SK-N-SH (cell line): ENCODE measurements at regions not wholly inside any gene's neighbourhood (a gene's known extent, or its start where the extent isn't known, plus 50 kb on each side); places are given as distances from the start of the nearest gene placed in this dataset.

Source experiments
- CTCF ChIA-PET: fragments of 300-600, 350-600 bp; formaldehyde crosslinking; extraction: SDS; loops from one replicate; lab custom pipeline; 2021; lab: Yijun Ruan, JAX
- POLR2A ChIA-PET: fragments of 350-600 bp; sonication (Branson Sonifier 250); formaldehyde crosslinking; extraction: SDS; loops from one replicate; lab custom pipeline; 2020; ENCODE audit warnings: antibody characterized with exemption, inconsistent platforms; lab: Yijun Ruan, JAX
- DNase-seq: peaks from one replicate; pipeline ENCODE4 v3.0.0; 2012
- H2AFZ ChIP-seq: fragments of 200-600 bp; sonication (generic); 2 replicates; pipeline ENCODE4 v1.8.1; 2016; ENCODE audit warnings: antibody characterized with exemption, mild to moderate bottlenecking, low read depth
- H3F3A ChIP-seq: fragments of 200-600 bp; sonication (generic); replicated peaks from 2 replicates; pipeline ENCODE3; 2016; ENCODE audit warnings: antibody characterized with exemption, mild to moderate bottlenecking; ENCODE audit not compliant: insufficient read depth
- H3K27ac ChIP-seq, 2 experiments: fragments of 200-500 bp in 1 of 2; fragments of 200-600 bp in 1 of 2; sonication (Bioruptor generic) in 1 of 2; sonication (generic), shearing (Covaris generic) in 1 of 2; 2 replicates each; pipeline versions ENCODE4 v1.5.1 to v1.6.1; 2014 to 2016; ENCODE audit warnings: low read depth in 2 of 2, inconsistent platforms in 1 of 2, low read length in 1 of 2, mild to moderate bottlenecking in 1 of 2, mixed read lengths in 1 of 2
- H3K27me3 ChIP-seq: fragments of 200-600 bp; sonication (generic), shearing (Covaris generic); 2 replicates; pipeline ENCODE4 v1.6.1; 2016; ENCODE audit warnings: mixed run types; ENCODE audit not compliant: insufficient read depth
- H3K36me3 ChIP-seq, 2 experiments: fragments of 200-500 bp in 1 of 2; fragments of 200-600 bp in 1 of 2; sonication (Bioruptor generic) in 1 of 2; sonication (generic) in 1 of 2; replicated peaks in 1 of 2; 2 replicates each; pipeline versions ENCODE3 to v1.5.1; 2014 to 2016; ENCODE audit warnings: low read length in 1 of 2, mild to moderate bottlenecking in 1 of 2; ENCODE audit not compliant: insufficient read depth in 2 of 2, control insufficient read depth in 1 of 2
- H3K4me1 ChIP-seq, 2 experiments: fragments of 200-500 bp in 1 of 2; fragments of 200-600 bp in 1 of 2; sonication (Bioruptor generic) in 1 of 2; sonication (generic), shearing (Covaris generic) in 1 of 2; 2 replicates each; pipeline versions ENCODE4 v1.5.1 to v1.6.1; 2014 to 2016; ENCODE audit warnings: low read depth in 1 of 2, low read length in 1 of 2, mixed run types in 1 of 2; ENCODE audit not compliant: insufficient read depth in 2 of 2, control insufficient read depth in 1 of 2
- H3K4me2 ChIP-seq: fragments of 200-600 bp; sonication (generic), shearing (Covaris generic); 2 replicates; pipeline ENCODE4 v1.6.1; 2017; ENCODE audit warnings: mixed run types
- H3K4me3 ChIP-seq, 2 experiments: fragments of 200-500 bp in 1 of 2; fragments of 200-600 bp in 1 of 2; sonication (Bioruptor generic) in 1 of 2; sonication (generic), shearing (Covaris generic) in 1 of 2; 2 replicates each; pipeline versions ENCODE4 v1.5.1 to v1.8.1; 2014 to 2016; ENCODE audit warnings: low read depth in 2 of 2, inconsistent platforms in 1 of 2, low read length in 1 of 2, mild to moderate bottlenecking in 1 of 2, mixed read lengths in 1 of 2, moderate library complexity in 1 of 2
- H3K79me2 ChIP-seq: fragments of 200-600 bp; sonication (generic); 2 replicates; pipeline ENCODE4 v1.8.1; 2017; ENCODE audit warnings: mild to moderate bottlenecking; ENCODE audit not compliant: insufficient read depth
- H3K9ac ChIP-seq: fragments of 200-600 bp; sonication (generic); 2 replicates; pipeline ENCODE4 v1.6.1; 2017; ENCODE audit warnings: mixed run types
- H3K9me2 ChIP-seq: fragments of 200-600 bp; sonication (generic); 2 replicates; pipeline ENCODE4 v1.6.1; 2017; ENCODE audit warnings: mixed run types
- H3K9me3 ChIP-seq: fragments of 200-600 bp; sonication (generic); 2 replicates; pipeline ENCODE4 v1.6.1; 2017; ENCODE audit warnings: mixed run types, mild to moderate bottlenecking, moderate library complexity
- H4K20me1 ChIP-seq: fragments of 200-600 bp; sonication (generic); 2 replicates; pipeline ENCODE4 v1.6.1; 2017; ENCODE audit warnings: mild to moderate bottlenecking, mixed run types; ENCODE audit not compliant: insufficient read depth
- ELF1 ChIP-seq: IDR thresholded peaks from 2 replicates; pipeline ENCODE4 v1.4.0; 2012
- EZH2phosphoT487 ChIP-seq: fragments of 200-600 bp; sonication (generic); IDR thresholded peaks from 2 replicates; pipeline ENCODE4 v1.6.1; 2017; ENCODE audit warnings: low read depth, mixed run types, mild to moderate bottlenecking, antibody characterized with exemption, moderate library complexity, borderline replicate concordance
- FOSL2 ChIP-seq: IDR thresholded peaks from 2 replicates; pipeline ENCODE4 v1.4.0; 2012; ENCODE audit warnings: low read depth, mild to moderate bottlenecking, moderate library complexity, borderline replicate concordance
- FOXJ3 ChIP-seq: sonication (generic); formaldehyde crosslinking; IDR thresholded peaks from 2 replicates; pipeline ENCODE4 v1.5.1; 2020; ENCODE audit warnings: mild to moderate bottlenecking, missing genetic modification reagents
- IRF3 ChIP-seq: fragments of 150-350 bp; IDR thresholded peaks from 2 replicates; pipeline ENCODE4 v1.6.1; 2016; ENCODE audit warnings: mild to moderate bottlenecking, low read depth, low read length
- JUND ChIP-seq: IDR thresholded peaks from 2 replicates; pipeline ENCODE4 v1.4.0; 2012
- MAX ChIP-seq: IDR thresholded peaks from 2 replicates; pipeline ENCODE4 v1.4.0; 2012; ENCODE audit warnings: low read depth
- MEF2A ChIP-seq: IDR thresholded peaks from 2 replicates; pipeline ENCODE4 v1.4.0; 2012; ENCODE audit warnings: low read depth, borderline replicate concordance
- NRF1 ChIP-seq: IDR thresholded peaks from 2 replicates; pipeline ENCODE4 v1.6.1; 2012; ENCODE audit warnings: low read depth, mild to moderate bottlenecking, low read length
- POLR2AphosphoS5 ChIP-seq: IDR thresholded peaks from 2 replicates; pipeline ENCODE4 v1.6.1; 2012; ENCODE audit warnings: low read depth, low read length
- SMC3 ChIP-seq: IDR thresholded peaks from 2 replicates; pipeline ENCODE4 v1.6.1; 2012; ENCODE audit warnings: low read depth, low read length, improper control_type of control experiment
- TCF12 ChIP-seq: IDR thresholded peaks from 2 replicates; pipeline ENCODE4 v1.4.0; 2012
- whole genome bisulfite sequencing: methylation state at CpG from one replicate; pipeline ENCODE4 v1.1.6; 2017; ENCODE audit warnings: low lambda C conversion rate; 5-methylcytosine and 5-hydroxymethylcytosine counted together
- TF ChIP-seq, protein P1 (sequence below): IDR thresholded peaks from 2 replicates; pipeline ENCODE4; 2012
- TF ChIP-seq, protein P2 (sequence below): IDR thresholded peaks from 2 replicates; pipeline ENCODE4 v1.4.0; 2012; ENCODE audit warnings: low read depth, borderline replicate concordance
- TF ChIP-seq, protein P3 (sequence below): fragments of 150-350 bp; IDR thresholded peaks from 2 replicates; pipeline ENCODE4 v1.6.1; 2017; ENCODE audit warnings: antibody characterized with exemption, low read length, low read depth, borderline replicate concordance

DNA sequence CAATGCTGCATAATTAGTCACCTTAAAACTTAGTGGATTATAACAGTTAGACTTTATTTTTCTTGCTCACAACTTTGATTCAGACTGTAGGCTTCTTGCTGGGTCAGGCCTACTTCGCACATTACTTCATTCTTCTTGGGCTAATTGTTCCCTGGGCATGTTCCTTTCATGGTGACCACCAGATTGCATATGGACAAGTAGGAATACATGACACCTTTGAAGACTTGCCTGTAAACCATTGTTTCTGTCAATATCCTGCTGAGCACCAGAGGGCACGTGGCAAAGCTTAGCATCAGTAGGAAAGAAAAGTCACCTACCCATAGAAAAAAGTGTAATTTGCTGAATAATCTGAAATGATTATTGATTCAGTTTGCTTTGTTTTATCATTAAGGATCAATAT is 54.3 kb upstream of the ROBO1 start:
- no peaks in the 10 kb centered on the region for H3K27me3 ChIP-seq
- H3K4me2 ChIP-seq = no peak overlapping the region
- H3K36me3 ChIP-seq = no peaks in the 10 kb centered on the region
- no peak overlapping the region for H3K4me3 ChIP-seq
- no peaks in the 10 kb centered on the region for H3K9me2 ChIP-seq
- no peak overlapping the region for H2AFZ ChIP-seq
- no peak for TF ChIP-seq JUND
- TF ChIP-seq SMC3 = no peak
- no peak for TF ChIP-seq ELF1
- TF ChIP-seq FOSL2 = no peak
- no peak for TF ChIP-seq TCF12
- TF ChIP-seq, protein P1, sequence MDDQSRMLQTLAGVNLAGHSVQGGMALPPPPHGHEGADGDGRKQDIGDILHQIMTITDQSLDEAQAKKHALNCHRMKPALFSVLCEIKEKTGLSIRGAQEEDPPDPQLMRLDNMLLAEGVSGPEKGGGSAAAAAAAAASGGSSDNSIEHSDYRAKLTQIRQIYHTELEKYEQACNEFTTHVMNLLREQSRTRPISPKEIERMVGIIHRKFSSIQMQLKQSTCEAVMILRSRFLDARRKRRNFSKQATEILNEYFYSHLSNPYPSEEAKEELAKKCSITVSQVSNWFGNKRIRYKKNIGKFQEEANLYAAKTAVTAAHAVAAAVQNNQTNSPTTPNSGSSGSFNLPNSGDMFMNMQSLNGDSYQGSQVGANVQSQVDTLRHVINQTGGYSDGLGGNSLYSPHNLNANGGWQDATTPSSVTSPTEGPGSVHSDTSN = no peak
- TF ChIP-seq MAX = no peak
- TF ChIP-seq NRF1 = no peak
- no peak for TF ChIP-seq IRF3
- no peak for DNase-seq
- no peaks in the 10 kb centered on the region; the same call in 1 of the 2 replicates for H3K9me3 ChIP-seq
- CTCF ChIA-PET = no interaction called here
- no peaks in the 10 kb centered on the region for H3F3A ChIP-seq
- no peaks in the 10 kb centered on the region for H3K79me2 ChIP-seq
- H3K4me1 ChIP-seq = no peaks in the 10 kb centered on the region
- POLR2A ChIA-PET = no interaction called here
- no peaks in the 10 kb centered on the region for H4K20me1 ChIP-seq
- H3K9ac ChIP-seq = no peak overlapping the region
- WGBS = 37% methylated on average over 2 of the region's 2 CpGs
- no peak overlapping the region for H3K27ac ChIP-seq

DNA sequence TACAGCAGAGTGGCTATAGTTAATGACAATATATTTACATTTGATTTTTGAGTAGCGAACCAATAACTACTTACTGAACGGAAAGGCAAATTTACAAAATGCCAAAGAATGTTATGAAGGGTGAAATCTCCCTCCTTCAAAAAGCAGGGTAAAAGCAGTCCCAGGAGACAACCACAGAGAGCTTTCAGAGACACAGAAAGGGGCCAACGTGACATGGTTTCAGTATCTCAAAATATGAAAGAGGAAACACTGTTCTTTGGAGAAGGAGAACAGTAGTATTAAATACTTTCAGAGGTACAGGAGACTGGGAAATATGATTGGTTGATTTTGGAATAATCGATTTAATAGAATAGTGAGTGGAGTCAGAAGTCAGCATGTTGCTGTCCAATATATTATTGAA is 52.3 kb upstream of the ROBO1 start:
- Histone ChIP-seq H3K9ac (no peak overlapping the region), H3K27ac (no peak overlapping the region), H3K79me2 (no peaks in the 10 kb centered on the region), H3K4me1 (no peaks in the 10 kb centered on the region), H3F3A (no peaks in the 10 kb centered on the region), H2AFZ (no peak overlapping the region), H3K9me3 (no peaks in the 10 kb centered on the region; the same call in 1 of the 2 replicates), H3K4me3 (no peak overlapping the region), H4K20me1 (no peaks in the 10 kb centered on the region), H3K27me3 (no peaks in the 10 kb centered on the region), H3K36me3 (no peaks in the 10 kb centered on the region), H3K9me2 (no peaks in the 10 kb centered on the region), H3K4me2 (no peak overlapping the region)
- POLR2A ChIA-PET = no interaction called here
- 25% methylated on average over 4 of the region's 4 CpGs for WGBS
- CTCF ChIA-PET = no interaction called here
- no peak for DNase-seq
- no peak for TF ChIP-seq FOXJ3
- TF ChIP-seq POLR2AphosphoS5 = no peak
- TF ChIP-seq, protein P2, sequence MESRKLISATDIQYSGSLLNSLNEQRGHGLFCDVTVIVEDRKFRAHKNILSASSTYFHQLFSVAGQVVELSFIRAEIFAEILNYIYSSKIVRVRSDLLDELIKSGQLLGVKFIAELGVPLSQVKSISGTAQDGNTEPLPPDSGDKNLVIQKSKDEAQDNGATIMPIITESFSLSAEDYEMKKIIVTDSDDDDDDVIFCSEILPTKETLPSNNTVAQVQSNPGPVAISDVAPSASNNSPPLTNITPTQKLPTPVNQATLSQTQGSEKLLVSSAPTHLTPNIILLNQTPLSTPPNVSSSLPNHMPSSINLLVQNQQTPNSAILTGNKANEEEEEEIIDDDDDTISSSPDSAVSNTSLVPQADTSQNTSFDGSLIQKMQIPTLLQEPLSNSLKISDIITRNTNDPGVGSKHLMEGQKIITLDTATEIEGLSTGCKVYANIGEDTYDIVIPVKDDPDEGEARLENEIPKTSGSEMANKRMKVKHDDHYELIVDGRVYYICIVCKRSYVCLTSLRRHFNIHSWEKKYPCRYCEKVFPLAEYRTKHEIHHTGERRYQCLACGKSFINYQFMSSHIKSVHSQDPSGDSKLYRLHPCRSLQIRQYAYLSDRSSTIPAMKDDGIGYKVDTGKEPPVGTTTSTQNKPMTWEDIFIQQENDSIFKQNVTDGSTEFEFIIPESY = no peak
- TF ChIP-seq, protein P3, sequence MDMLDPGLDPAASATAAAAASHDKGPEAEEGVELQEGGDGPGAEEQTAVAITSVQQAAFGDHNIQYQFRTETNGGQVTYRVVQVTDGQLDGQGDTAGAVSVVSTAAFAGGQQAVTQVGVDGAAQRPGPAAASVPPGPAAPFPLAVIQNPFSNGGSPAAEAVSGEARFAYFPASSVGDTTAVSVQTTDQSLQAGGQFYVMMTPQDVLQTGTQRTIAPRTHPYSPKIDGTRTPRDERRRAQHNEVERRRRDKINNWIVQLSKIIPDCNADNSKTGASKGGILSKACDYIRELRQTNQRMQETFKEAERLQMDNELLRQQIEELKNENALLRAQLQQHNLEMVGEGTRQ = no peak
- no peak for TF ChIP-seq MEF2A
- no peak for TF ChIP-seq EZH2phosphoT487
